Right hindlimb (tissue), 1 donor: ENCODE measurements at regions not wholly inside any gene's neighbourhood (a gene's known extent, or its start where the extent isn't known, plus 50 kb on each side); places are given as distances from the start of the nearest gene placed in this dataset.
"Not testable (repeated sequence)": the region's sequence is repeated elsewhere in the genome, so short reads cannot be mapped to it uniquely, and the experiment has no call there.

Experiments
- DNase-seq: peaks from one replicate; pipeline ENCODE4 v3.0.0-alpha.2; 2018

DNA sequence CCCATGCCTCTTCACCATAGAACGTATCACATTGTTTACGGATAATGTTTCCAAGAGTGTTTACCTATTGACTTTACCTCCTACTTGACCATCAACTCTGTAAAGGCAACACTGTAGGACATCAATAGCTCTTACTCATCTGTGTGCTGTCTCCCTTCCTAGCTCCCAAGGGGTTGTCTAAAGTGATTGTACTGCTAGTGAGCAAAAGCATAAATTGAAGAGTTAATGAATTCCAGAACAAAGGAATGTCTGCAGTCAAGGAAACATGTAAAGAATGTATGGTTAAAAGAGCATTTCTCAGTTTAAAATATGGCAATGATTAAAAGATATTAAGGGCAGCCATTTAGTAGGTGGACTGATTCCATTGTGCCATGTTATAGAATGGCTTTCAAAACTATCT lies 985.4 kb downstream of the TBC1D32 start:
- no peak for DNase-seq

DNA sequence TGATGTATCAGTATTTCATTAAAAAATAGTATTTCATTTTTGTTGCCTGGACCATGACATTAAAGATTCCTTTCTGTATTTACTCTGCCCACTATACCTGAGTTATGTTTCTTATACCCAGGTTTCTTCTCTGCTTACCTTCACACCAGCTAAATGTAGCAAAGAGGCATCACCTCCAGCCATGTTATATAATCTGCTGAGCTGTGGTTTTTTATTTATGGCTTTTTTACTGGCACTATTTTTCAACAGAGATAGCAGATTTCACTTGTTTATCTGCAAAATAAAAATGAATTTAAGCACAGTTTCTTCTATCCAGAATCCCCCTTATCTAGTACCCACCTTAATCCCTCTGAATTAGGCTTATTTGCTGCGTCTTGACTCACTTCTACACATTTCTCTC lies 979.0 kb upstream of the MAN1A1 start:
- DNase-seq = no peak

DNA sequence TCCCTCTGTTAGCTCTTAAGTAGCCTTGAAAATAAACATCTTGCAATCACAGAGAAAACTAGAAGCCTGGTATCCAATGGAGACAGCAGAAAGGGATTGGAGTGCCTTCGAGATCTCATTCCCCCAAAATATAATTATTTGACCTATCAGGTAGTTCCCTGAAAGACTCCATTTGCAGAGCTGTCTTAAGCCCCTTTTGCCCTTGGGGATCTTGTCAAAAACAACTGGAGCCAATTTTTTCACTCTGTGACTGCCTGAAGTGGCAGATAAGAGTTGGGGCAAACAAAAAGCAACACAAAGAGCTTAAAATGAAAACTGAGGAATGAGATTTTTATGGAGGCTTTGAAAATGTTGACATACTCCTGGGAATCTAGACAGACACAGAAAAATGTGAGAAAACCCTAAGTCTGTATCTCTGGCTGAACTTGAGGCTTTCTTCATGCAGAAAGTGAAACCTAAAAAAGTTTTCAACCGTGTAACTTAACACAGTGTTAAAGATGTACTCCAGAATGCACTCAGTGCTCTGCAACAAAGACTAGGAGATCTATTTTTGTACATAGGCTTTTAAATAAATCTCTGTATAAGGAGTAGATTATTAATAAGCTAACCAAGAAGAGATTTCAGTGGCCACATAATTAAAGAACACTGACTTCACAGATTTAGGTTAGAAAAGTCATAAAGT lies 971.1 kb upstream of the MAN1A1 start:
- DNase-seq = no peak

DNA sequence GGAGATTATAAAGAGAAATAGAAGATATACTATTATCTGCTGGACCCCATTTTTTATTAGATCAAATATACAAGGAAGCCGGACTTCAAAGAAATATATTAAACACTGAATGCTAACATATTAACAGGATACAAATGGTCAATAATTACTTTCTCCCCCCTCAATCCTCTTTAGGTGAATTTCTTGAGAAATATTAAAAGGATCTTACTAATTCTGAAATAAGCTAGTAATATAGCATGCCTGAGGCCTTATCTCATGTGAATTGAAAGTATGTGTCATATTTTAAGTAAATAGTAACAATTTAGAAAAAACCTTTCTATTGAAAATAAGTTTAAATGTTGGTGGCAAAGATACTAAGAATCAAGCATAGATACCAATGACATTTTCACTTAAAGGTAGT lies 954.7 kb upstream of the MAN1A1 start:
- DNase-seq = no peak

DNA sequence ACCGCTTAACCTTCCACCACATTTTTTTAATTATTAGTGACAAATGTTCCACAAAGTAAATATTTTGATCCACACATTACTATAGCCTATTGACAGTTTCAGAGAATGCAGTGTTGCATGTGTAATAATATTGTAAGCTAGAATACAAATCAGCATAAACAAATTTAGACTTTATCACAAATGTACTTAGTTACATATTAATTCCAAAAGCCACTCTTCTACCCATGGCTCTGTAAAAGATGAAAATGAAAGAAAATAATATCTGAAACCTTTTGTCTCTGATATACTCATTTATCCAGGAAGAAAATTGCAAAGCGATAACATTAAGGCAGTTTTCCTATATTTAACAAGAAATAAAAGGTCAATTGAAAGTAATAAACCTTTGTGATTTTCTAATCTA lies 954.0 kb upstream of the MAN1A1 start:
- no peak for DNase-seq

DNA sequence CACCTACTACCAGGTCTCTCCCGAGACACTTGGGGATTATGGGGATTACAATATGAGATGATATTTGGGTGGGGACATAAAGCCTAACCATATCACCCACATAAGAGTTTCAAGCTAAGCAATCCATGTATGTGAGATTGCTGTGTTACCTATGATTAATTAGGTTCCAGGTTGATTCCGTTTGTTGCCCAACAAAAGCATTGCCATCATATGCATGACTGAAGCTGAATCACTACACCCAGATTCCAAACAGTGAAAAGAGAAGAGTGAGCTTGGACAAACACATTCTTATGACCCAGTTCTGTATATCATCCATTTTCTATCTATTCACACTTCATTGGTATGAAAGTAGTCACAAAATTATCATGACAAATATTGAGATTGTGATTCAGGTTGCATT lies 952.5 kb upstream of the MAN1A1 start:
- no peak for DNase-seq

DNA sequence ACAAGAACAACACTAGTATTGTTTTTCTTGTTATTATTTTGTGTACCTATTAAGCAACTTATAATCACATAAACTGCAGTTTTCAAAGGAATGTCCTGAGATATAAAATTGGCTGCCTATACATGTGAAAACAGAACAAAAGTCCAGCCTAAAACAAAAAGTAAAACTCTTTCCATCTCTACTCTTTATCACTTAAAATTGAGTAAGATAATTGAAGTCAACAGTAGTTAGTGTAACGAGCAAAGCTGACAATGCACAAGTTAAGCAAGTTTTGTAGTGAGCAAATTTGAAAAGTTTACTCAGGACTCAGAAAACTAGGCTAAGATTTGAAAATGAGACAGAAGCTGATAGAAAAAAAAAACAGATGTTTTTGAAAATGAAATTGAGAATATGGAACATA lies 941.4 kb upstream of the MAN1A1 start:
- DNase-seq = no peak

DNA sequence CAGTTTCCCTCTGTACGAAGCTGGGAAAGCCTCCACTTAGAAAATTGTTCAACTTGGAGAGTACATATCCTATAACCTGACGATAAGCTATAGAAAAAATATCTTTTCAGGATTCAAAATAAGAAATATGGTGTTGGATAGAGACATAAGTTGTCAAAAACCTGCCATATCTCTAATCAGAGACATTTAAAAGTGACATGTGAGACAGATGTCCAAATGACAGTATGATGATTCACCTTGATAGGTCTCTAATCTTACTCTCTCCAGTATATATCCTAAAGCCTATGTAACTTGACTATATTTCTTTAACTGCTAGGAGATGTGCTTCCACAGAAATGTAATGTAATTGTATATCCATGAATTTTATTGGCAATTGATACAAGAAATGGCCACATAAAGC lies 932.4 kb upstream of the MAN1A1 start:
- DNase-seq = no peak

DNA sequence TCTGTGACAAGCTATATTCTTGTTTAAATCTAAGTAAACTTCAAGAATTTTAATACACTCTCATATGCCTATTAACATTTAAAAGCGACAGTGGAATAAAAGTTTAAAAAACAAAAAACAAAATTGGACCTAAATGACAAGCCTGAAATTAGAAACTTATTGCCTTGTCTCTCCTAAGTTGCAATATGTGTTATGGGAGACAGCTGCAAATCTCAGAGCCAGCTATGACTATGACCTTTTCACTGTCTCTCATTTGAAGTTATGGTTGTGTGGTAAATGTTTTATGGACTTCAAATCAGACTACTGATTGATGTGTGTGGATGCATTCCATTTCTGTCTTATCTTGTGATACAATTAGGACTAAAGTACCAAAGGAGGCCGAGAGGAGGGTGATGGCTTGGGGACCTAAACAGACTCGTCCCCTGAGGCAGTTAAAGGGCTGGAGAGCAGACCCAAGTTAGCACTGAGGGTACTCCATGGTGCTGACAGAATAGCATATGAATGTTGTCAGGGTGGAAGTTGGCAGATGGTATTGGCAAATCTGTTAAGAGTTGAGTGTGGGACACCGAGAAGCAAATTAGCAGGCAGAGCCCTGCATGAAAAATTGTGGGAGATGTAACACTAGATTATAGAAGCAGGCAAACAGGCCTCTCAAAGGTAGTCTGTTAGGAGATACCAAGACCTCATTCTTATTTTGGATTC lies 930.1 kb upstream of the MAN1A1 start:
- DNase-seq = peak; percentile 19

DNA sequence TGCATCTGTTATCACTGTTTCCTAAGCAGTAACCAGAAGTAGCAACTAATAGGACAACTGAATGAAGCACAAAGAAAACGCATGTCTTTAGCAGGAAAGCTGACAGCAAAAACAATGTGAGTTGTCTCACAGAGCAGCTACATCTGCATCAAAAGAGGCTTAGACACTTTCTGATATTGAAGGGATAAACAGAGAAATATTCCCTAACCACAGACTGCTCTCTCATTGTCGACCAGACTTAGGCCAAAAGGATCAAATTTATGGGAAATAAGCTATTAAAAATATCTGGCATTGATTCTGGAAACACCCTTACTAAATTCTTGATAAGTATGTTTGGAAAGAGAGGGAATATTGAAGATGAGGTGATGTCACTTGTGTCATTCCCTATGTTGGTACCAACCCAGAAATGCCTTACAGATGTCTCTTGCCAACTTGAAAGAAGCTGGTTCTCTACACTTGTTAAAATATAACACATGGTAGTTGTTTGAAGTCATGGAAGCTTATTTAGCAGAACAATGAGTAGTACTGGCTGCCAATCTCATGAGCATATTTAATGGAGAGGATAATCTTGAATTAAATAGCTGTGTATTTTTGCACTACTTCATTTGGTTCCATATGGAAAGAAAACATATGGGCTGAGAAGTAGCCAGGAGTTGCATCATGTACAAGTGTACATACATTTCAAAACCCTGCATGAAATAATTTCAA lies 929.3 kb upstream of the MAN1A1 start:
- DNase-seq = no peak

DNA sequence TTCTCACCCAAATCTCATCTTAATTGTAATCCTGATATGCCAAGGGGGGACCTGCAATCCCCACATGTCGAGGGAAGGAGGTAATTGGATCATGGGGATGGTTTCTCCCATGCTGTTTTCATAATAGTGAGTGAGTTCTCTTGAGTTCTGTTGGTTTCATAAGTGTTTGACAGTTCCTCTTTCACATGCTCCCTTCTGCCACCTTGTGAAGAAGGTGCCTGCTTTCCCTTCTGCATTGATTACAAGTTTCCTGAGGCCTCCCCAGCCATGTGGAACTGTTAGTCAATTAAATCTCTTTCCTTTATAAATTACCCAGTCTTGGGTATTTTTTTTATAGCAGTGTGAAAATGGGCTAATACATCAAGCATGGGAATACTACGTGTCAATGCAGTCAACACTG lies 925.0 kb upstream of the MAN1A1 start:
- DNase-seq = no peak

DNA sequence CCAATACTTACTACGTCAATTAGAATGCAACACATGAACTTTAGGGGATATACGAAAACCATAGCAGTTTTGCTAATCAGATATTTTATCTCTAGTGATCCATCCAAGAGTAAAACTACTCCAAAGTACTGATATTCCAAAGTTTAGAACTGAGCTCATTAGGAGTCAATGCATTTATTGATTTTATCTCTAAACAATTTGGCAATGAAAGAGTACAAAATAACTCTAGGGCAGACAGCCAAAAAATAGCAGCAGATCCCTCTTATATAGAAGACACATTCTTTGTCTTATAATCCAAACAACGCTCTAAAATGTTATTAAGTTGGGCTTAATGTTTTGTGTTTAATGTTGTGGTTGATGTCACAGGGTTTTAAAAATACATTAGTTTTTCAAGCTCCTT lies 923.9 kb upstream of the MAN1A1 start:
- no peak for DNase-seq

DNA sequence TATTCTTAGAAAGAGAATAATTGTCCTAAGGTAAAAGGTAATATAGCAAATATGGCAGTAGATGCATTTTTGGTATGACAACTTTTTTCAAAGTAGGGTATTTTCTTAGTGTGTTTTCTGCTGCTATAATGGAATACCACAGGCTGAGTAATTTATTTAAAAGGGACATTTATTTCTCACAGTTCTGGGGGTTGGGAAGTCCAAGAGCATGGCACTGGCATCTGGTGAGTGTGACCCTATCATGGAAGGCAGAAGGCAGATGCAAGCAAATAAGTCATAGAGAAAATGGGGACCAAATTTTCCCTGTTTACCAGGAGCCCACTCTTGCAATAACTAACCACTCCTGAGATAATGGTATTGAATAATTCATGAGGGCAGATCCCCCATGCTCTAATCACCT lies 922.5 kb upstream of the MAN1A1 start:
- DNase-seq = no peak

DNA sequence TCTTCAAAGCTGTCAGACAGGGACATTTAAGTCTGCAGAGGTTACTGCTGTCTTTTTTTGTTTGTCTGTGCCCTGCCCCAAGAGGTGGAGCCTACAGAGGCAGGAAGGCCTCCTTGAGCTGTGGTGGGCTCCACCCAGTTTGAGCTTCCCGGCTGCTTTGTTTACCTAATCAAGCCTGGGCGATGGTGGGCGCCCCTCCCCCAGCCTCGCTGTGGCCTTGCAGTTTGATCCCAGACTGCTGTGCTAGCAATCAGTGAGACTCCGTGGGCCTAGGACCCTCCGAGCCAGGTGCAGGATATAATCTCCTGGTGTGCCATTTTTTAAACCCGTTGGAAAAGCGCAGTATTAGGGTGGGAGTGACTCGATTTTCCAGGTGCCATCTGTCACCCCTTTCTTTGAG lies 918.7 kb upstream of the MAN1A1 start:
- not testable (repeated sequence) for DNase-seq

DNA sequence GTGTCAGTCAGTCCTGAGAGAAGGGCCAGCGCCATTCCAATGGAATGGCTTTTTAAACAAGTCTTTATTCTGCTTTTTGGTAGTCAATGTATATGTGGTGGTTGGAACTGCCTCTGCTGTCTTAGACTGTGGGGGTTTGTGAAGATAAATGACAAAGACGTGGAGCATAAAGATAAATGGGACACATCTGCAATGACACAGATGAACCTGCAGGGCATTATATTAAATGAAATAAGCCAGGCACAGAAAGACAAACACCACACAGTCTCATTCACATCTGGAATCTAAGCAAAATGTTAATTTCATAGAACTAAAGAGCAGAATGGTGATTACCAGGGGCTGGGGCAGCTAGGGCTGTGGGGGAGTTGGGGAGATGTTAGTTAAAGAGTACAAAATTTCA lies 912.8 kb upstream of the MAN1A1 start:
- DNase-seq = no peak

DNA sequence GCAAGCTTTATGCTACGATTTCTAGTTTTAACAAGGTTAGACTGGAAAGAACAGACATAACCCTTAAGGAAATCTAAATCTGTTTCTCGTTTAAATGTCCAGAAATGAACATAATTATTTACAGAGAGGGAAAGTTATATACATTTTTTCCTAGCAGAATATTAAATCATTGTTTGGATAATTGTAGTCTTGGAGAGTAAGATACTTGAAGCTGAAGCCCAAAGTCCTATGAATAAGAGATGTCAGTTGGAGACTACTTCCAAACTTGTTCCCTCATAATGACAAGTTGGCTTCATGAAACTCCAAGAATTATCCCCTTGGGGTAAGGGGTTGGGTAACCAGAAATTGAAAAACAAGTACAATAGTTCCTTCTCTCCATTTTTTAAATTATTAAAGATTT lies 911.1 kb upstream of the MAN1A1 start:
- DNase-seq = no peak

DNA sequence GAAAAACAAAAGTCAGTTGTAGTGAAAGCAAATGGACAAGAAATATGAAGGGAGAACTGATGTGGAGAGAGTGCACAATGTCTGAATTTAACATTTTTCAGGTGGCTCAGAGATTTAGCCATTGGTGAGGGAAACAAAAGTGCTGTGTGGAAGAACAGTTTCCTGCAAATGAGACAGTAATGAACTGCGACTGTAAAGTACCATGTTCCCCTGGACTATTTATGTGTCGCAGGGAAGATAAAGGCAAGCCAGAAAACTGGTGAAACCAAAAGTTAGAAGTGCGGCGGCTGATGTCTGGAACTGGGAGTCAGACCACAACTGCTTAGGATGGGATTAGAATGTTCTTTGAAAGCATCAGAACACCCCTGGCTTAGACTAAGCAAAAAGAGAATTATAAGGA lies 905.1 kb upstream of the MAN1A1 start:
- DNase-seq = no peak

DNA sequence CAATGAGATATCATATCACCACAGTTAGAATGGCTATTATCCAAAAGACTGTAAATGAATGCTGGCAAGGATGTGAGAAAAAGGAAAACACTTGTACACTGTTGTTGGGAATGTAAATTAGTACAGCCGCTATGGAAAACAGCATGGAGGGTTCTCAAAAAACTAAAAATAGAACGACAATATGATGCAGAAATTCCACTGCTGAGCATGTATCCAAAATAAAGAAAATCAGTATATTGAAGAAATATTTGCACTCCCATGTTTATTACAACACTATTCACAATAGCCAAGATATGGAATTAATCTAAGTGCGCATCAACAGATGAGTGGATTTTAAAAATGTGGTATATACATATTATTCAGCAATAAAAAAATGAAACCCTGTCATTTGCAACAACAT lies 898.9 kb upstream of the MAN1A1 start:
- DNase-seq = no peak

DNA sequence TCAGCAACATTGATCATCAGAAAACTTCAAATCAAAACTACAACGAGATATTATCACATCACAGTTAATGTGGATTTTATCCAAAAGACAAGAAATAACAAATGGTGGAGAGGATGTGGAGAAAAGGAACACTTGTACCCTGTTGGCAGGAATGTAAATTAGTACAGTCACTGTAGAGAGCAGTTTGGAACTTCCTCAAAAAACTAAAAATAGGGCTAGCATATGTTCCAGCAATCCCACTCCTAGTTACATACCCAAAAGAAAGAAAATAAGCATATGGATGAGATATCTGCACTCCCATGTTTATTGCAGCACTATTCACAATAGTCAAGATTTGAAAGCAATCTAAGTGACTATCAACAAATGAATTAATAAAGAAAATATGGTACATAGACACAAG lies 887.7 kb upstream of the MAN1A1 start:
- no peak for DNase-seq

DNA sequence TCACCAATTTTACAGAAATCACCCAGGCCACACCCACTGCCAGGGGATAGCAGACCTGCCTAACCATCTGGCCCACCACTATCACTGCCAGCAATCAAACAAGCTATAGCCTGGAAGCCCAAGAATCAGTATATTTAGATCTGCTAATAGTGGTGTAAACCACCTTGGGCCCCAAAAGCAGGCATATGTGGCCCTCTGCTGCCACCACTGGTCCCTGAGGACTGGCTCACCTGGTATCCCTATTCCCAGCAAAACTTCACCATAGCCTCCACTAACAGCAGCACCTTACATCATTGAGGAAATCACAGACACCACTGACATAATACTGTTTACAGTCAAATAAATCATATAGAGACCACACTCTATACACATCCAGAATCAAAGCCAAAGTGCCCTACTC lies 880.4 kb upstream of the MAN1A1 start:
- DNase-seq = no peak

DNA sequence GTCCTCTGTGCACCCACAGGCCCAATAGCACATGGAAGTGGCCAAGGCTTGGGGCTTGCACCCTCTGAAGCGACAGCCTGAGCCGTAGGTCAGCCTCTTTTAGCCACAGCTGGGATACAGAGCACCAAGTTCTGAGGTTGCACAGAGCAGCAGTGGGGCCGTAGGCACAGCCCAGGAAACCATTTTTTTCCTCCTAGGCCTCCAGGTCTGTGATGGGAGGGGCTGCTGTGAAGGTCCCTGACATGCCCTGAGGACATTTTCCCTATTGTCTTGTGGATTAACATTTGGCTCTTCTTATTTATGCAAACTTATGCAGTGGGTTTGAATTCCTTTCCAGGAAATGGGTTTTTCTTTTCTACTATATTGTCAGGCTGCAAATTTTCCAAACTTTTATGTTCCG lies 878.7 kb upstream of the MAN1A1 start:
- no peak for DNase-seq

DNA sequence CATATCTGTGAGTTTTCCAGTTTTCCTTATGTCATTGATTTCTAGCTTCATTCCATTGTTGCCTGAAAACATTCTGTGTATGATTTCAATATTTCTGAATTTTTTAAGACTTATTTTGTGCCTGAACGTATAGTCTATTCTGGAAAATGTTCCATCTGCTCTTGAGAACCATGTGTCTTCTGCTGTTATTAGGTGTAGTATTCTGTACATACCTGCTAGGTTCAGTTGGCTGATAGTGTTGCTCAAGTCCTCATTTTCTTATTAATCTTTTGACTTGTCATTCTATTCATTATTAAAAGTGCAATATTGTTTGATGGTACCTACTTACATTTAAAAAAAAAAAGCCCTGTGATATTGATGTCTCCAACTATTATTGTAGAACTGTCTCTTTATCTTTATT lies 869.8 kb upstream of the MAN1A1 start:
- DNase-seq = no peak

DNA sequence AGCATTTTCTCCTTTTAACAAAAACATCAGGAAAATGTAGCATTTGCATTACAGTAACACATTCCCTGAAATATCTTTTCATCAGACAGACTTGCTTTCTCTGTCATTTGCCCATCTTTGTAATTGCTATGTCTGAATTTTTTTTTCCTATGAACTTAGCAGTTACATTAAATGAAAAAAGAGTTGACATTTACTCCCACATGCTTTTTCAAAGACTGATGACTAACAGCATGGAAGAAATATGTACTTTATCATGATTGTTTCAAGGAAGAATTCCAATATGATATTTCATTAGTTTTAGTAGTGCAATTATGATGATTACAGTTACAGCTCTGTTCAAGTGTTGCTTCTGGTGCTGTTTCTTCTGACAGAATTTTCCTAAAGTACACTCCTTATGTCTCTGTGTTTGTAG lies 864.5 kb upstream of the MAN1A1 start:
- DNase-seq = no peak
